Spleen (tissue), 11 donors: ENCODE measurements at regions not wholly inside any gene's neighbourhood (a gene's known extent, or its start where the extent isn't known, plus 50 kb on each side); places are given as distances from the start of the nearest gene placed in this dataset.

Experiments used
- DNase-seq: peaks from one replicate; pipeline ENCODE4 v3.0.0-alpha.2; 2020
- H3K27ac ChIP-seq, 8 donors: fragments of 200-600 bp; sonication (generic) in 7 of 8; 1 replicate in 4 of 8; 2 replicates in 4 of 8; pipeline versions ENCODE4 v1.5.0 to v1.8.0; 2016 to 2021; ENCODE audit warnings: inconsistent platforms in 4 of 8, mild to moderate bottlenecking in 4 of 8, moderate library complexity in 1 of 8
- H3K27me3 ChIP-seq, 7 donors: fragments of 200-600 bp; sonication (generic) in 6 of 7; replicated peaks in 1 of 7; 1 replicate in 4 of 7; 2 replicates in 3 of 7; pipeline versions ENCODE4 v1.5.0 to v1.8.0; 2016 to 2021; ENCODE audit warnings: inconsistent platforms in 3 of 7, mild to moderate bottlenecking in 1 of 7
- H3K36me3 ChIP-seq, 6 donors: fragments of 200-600 bp; sonication (generic) in 5 of 6; 1 replicate in 4 of 6; 2 replicates in 2 of 6; pipeline versions ENCODE4 v1.5.0 to v1.8.0; 2016 to 2021; ENCODE audit warnings: inconsistent platforms in 2 of 6
- H3K4me1 ChIP-seq, 6 donors: fragments of 200-600 bp; sonication (generic) in 5 of 6; 1 replicate in 3 of 6; 2 replicates in 3 of 6; pipeline versions ENCODE4 v1.5.0 to v1.8.0; 2016 to 2021; ENCODE audit warnings: inconsistent platforms in 3 of 6
- H3K4me3 ChIP-seq, 8 donors: fragments of 200-600 bp; sonication (generic) in 7 of 8; 1 replicate in 4 of 8; 2 replicates in 4 of 8; pipeline versions ENCODE4 v1.5.0 to v1.8.0; 2016 to 2021; ENCODE audit warnings: inconsistent platforms in 4 of 8, mild to moderate bottlenecking in 4 of 8, moderate library complexity in 2 of 8
- H3K9me3 ChIP-seq, 8 donors: fragments of 200-600 bp; sonication (generic) in 7 of 8; 1 replicate in 4 of 8; 2 replicates in 4 of 8; pipeline versions ENCODE4 v1.5.0 to v1.8.0; 2016 to 2021; ENCODE audit warnings: inconsistent platforms in 4 of 8
- CTCF ChIP-seq, 11 experiments: fragments of 200-600 bp in 7 of 11; fragments of 450-650 bp in 4 of 11; sonication (generic) in 4 of 11; IDR thresholded peaks in 8 of 11; conservative IDR thresholded peaks in 3 of 11; 1 replicate in 7 of 11; 2 replicates in 4 of 11; pipeline versions ENCODE4 v1.4.0 to v1.8.0; 2016 to 2021; ENCODE audit warnings: antibody characterized with exemption in 11 of 11, inconsistent platforms in 4 of 11, mild to moderate bottlenecking in 1 of 11
- POLR2A ChIP-seq, 3 donors: fragments of 450-650 bp; IDR thresholded peaks; one replicate each; pipeline ENCODE4 v1.5.1; 2017; ENCODE audit warnings: antibody characterized with exemption in 3 of 3, mild to moderate bottlenecking in 1 of 3
- POLR2AphosphoS5 ChIP-seq, 3 donors: sonication (generic); formaldehyde crosslinking; IDR thresholded peaks; one replicate each; pipeline ENCODE4 v1.5.1; 2017; ENCODE audit warnings: antibody characterized with exemption in 3 of 3
- WGBS, 5 donors: extraction: QIAGEN DNeasy Blood & Tissue Kit in 3 of 5; methylation state at CpG; one replicate each; pipeline versions ENCODE4 v1.1.5 to v1.1.7; 2013 to 2018; 5-methylcytosine and 5-hydroxymethylcytosine counted together
- intact Hi-C: fragments of 100-400 bp; cut with DNase I; formaldehyde crosslinking; loops from one replicate; pipeline ENCODE4 v1.15.0; 2023; ENCODE audit warnings: low total_unique reads
- donor health status: healthy with polysubstance abuse.
- donor health status: DM: no; HTN: no; CAD: no; lungs with moderate emphysema.
- donor health status: DM: no; HTN: no; CAD: no.
- donor health status: Bipolar disorder and iron deficiency.
- donor health status: healthy.
- donor health status: DM: no; HTN: no; CAD: no.
- donor health status: DM: yes; HTN: yes; CAD: no.

- 77 to 83% (median 83%) methylated on average over 4 of the region's 4 CpGs for WGBS, 5 donors
- intact Hi-C loops: no loop called here
Measured at GRCh38 chr1:14466006-14466405, 132.5 kb upstream of the KAZN start.

GRCh38 chr1:14467112-14467511 is 131.4 kb upstream of the KAZN start:
- TF ChIP-seq POLR2AphosphoS5 (IDR thresholded peaks at IDR 0.05): no peak
- TF ChIP-seq CTCF (IDR thresholded peaks at IDR 0.05 in 8 of 11, conservative IDR thresholded peaks at IDR 0.05 in 3 of 11): no peak
- no peak for TF ChIP-seq POLR2A (IDR thresholded peaks at IDR 0.05)
- H3K27me3 ChIP-seq: peaks cover 0 to 7% (median 0%) of the 10 kb centered on the region in 7 donors
- H3K27ac ChIP-seq: no peak overlapping the region
- H3K36me3 ChIP-seq: no peaks in the 10 kb centered on the region
- H3K4me1 ChIP-seq: no peaks in the 10 kb centered on the region
- H3K9me3 ChIP-seq: no peaks in the 10 kb centered on the region
- WGBS, 5 donors: 78 to 93% (median 87%) methylated on average over 1 of the region's 1 CpG
- no peak overlapping the region for H3K4me3 ChIP-seq
- intact Hi-C loops: no loop called here
- no peak for DNase-seq

More at GRCh38 chr1:14466006-14466405, 132.5 kb upstream of the KAZN start:
- DNase-seq: no peak
- Histone ChIP-seq H3K36me3 (no peaks in the 10 kb centered on the region), H3K27ac (no peak overlapping the region), H3K9me3 (no peaks in the 10 kb centered on the region), H3K4me1 (no peaks in the 10 kb centered on the region), H3K4me3 (no peak overlapping the region), H3K27me3 (peaks cover 0 to 16% (median 0%) of the 10 kb centered on the region in 7 donors)
- TF ChIP-seq CTCF (IDR thresholded peaks at IDR 0.05 in 8 of 11, conservative IDR thresholded peaks at IDR 0.05 in 3 of 11) (no peak), POLR2AphosphoS5 (IDR thresholded peaks at IDR 0.05) (no peak), POLR2A (IDR thresholded peaks at IDR 0.05) (no peak)

GRCh38 chr1:14468751-14469150 is 129.7 kb upstream of the KAZN start:
- intact Hi-C loops: no loop called here
- no peak for DNase-seq
- H3K27me3 ChIP-seq: peaks cover 0 to 5% (median 0%) of the 10 kb centered on the region in 7 donors
- H3K4me3 ChIP-seq: no peak overlapping the region
- TF ChIP-seq POLR2AphosphoS5 (IDR thresholded peaks at IDR 0.05) (no peak), POLR2A (IDR thresholded peaks at IDR 0.05) (no peak)
- H3K36me3 ChIP-seq: no peaks in the 10 kb centered on the region
- WGBS, 5 donors: 91 to 95% (median 94%) methylated on average over 7 of the region's 7 CpGs
- no peaks in the 10 kb centered on the region for H3K4me1 ChIP-seq
- no peak overlapping the region for H3K27ac ChIP-seq
- no peaks in the 10 kb centered on the region for H3K9me3 ChIP-seq

DNA sequence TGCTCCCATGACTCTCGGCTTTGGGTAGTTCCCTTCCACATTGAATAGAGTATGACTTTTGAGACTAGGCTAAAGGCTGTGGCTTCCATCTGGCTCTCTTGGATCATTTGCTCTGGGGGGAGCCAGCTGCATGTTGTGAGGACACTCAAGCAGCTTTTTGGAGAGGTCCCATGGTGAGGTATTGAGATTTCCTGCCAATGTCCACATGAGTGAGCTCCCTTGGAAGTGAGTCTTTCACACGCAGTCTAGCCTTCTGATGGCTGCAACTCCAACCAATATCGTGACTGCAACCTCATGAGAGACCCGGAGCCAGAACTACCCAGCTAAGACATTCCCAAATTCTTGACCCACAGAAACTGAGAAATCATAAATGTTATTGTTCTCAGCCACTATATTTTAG is 127.7 kb upstream of the KAZN start:
- no peak for DNase-seq
- Histone ChIP-seq H3K27me3 (no peaks in the 10 kb centered on the region), H3K4me3 (no peak overlapping the region), H3K36me3 (no peaks in the 10 kb centered on the region), H3K4me1 (no peaks in the 10 kb centered on the region), H3K27ac (no peak overlapping the region), H3K9me3 (no peaks in the 10 kb centered on the region)
- WGBS, 5 donors: 77 to 99% (median 88%) methylated on average over 4 of the region's 4 CpGs
- TF ChIP-seq POLR2A (IDR thresholded peaks at IDR 0.05) (no peak), POLR2AphosphoS5 (IDR thresholded peaks at IDR 0.05) (no peak), CTCF (IDR thresholded peaks at IDR 0.05 in 8 of 11, conservative IDR thresholded peaks at IDR 0.05 in 3 of 11) (no peak)
- intact Hi-C loops: no loop called here

- no peaks in the 10 kb centered on the region for H3K9me3 ChIP-seq
- intact Hi-C loops: no loop called here
- TF ChIP-seq POLR2AphosphoS5 (IDR thresholded peaks at IDR 0.05) (no peak), POLR2A (IDR thresholded peaks at IDR 0.05) (no peak), CTCF (IDR thresholded peaks at IDR 0.05 in 8 of 11, conservative IDR thresholded peaks at IDR 0.05 in 3 of 11) (no peak)
- 80 to 94% (median 82%) methylated on average over 1 of the region's 1 CpG for WGBS, 5 donors
- no peak overlapping the region for H3K27ac ChIP-seq
- DNase-seq: no peak
- H3K4me1 ChIP-seq: no peaks in the 10 kb centered on the region
- H3K36me3 ChIP-seq: no peaks in the 10 kb centered on the region
- H3K27me3 ChIP-seq: peaks cover 0 to 4% (median 0%) of the 10 kb centered on the region in 7 donors
- no peak overlapping the region for H3K4me3 ChIP-seq
Measured at GRCh38 chr1:14474856-14475255, 123.6 kb upstream of the KAZN start.
